Heart left ventricle (tissue), 16 donors: ENCODE measurements at regions not wholly inside any gene's neighbourhood (a gene's known extent, or its start where the extent isn't known, plus 50 kb on each side); places are given as distances from the start of the nearest gene placed in this dataset.
A peak's percentile ranks its signal among the peaks of the same experiment; 100 is the strongest.

Experiments used
- ATAC-seq, 4 donors: fragments of 200-7000 bp; cut with Tn5 transposase; one replicate each; pipeline ENCODE4 v1.9.1; 2020 to 2022; ENCODE audit warnings: moderate library complexity in 4 of 4, mild to moderate bottlenecking in 3 of 4, moderate number of reproducible peaks in 1 of 4
- DNase-seq, 5 donors: peaks; one replicate each; pipeline ENCODE4 v3.0.0-alpha.2; 2020
- H3K27ac ChIP-seq, 12 donors: fragments of 200-600 bp; sonication (generic) in 4 of 12; one replicate each; pipeline versions ENCODE4 v1.5.0 to v1.8.0; 2016 to 2022; ENCODE audit warnings: mild to moderate bottlenecking in 2 of 12
- H3K27me3 ChIP-seq, 9 donors: fragments of 200-600 bp; sonication (generic) in 2 of 9; one replicate each; pipeline versions ENCODE4 v1.5.1 to v1.8.0; 2016 to 2022; ENCODE audit warnings: mild to moderate bottlenecking in 3 of 9
- H3K36me3 ChIP-seq, 9 donors: fragments of 200-600 bp; sonication (generic) in 2 of 9; one replicate each; pipeline versions ENCODE4 v1.5.0 to v1.8.0; 2018 to 2022; ENCODE audit warnings: mild to moderate bottlenecking in 2 of 9
- H3K4me1 ChIP-seq, 12 donors: fragments of 200-600 bp; sonication (generic) in 4 of 12; one replicate each; pipeline versions ENCODE4 v1.5.0 to v1.8.0; 2016 to 2022; ENCODE audit warnings: mild to moderate bottlenecking in 3 of 12
- H3K4me3 ChIP-seq, 12 donors: fragments of 200-600 bp; sonication (generic) in 4 of 12; one replicate each; pipeline versions ENCODE4 v1.5.0 to v1.8.0; 2017 to 2022; ENCODE audit warnings: mild to moderate bottlenecking in 9 of 12, moderate library complexity in 4 of 12
- H3K9me3 ChIP-seq, 12 donors: fragments of 200-600 bp; sonication (generic) in 4 of 12; one replicate each; pipeline versions ENCODE4 v1.5.0 to v1.8.0; 2016 to 2022; ENCODE audit warnings: mild to moderate bottlenecking in 1 of 12
- POLR2A ChIP-seq, 2 donors: fragments of 450-650 bp; IDR thresholded peaks; one replicate each; pipeline ENCODE4 v1.6.1; 2017; ENCODE audit warnings: antibody characterized with exemption in 2 of 2, mild to moderate bottlenecking in 2 of 2, moderate library complexity in 2 of 2
- WGBS, 4 donors: extraction: QIAGEN DNeasy Blood & Tissue Kit in 2 of 4; methylation state at CpG; one replicate each; pipeline versions ENCODE4 v1.1.5 to v1.1.7; 2013 to 2018; 5-methylcytosine and 5-hydroxymethylcytosine counted together
- intact Hi-C, 10 donors: fragments of 100-400 bp; cut with DNase I; formaldehyde crosslinking; loops; one replicate each; pipeline versions ENCODE4 v1.11.1 to v1.14.2; 2022
- TF ChIP-seq, protein P1 (sequence below), 12 donors: fragments of 200-600 bp; sonication (generic) in 4 of 12; IDR thresholded peaks; one replicate each; pipeline versions ENCODE4 v1.5.0 to v1.8.0; 2018 to 2022; ENCODE audit warnings: antibody characterized with exemption in 12 of 12, mild to moderate bottlenecking in 5 of 12
- donor health status: ischemic (EF 13 %, LVEDD 7.1; RV severe dilation, severe dysfunction).
- donor health status: healthy with polysubstance abuse.
- donor health status: DM: no; HTN: yes; CAD: no.
- donor health status: DM: no; HTN: no; CAD: no.
- donor health status: ischemic (EF 25% LVEDD 6.9; RV normal size, moderate dysfunction).
- donor health status: ischemic (EF 25% LVEDD 5.7; RV mildly dilated, moderate dysfunction).
- donor health status: healthy.
- donor health status: DM: yes; HTN: yes; CAD: no.
- donor health status: ischemic (EF 35%, LVEDD 5.7; RV mildly dilated, moderate dysfunction).
- donor health status: nonischemic (EF 11% LVEDD 7.7; RV severe dilation, severe dysfunction).
- donor health status: DM: yes; HTN: yes; CAD: no.
- donor health status: PGD.
- donor health status: ischemic (EF 29% LVEDD 5.4; RV normal size, mild dysfunction).
- donor health status: nonischemic (EF 23%, LVEDD 6.1; RV moderate dilation, normal function).

DNA sequence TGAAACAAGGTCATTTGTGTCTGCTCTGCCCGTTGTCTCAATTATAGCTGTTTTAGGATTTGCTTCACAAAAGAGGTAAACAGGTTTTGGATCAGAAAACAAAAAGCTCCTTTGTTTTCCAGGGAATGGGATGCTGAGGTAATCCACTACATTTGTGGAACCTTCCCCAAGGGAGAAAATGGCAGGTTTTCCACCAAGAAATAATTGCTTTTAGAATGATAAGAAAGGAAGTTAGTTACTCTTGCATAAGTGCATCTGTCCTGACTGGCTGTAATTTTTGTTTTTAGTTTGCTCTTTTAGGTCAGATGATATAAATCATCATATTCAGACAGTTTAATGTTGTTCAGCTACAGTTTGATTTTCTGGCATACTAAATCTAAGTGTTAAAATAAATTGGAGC is 198.5 kb upstream of the COL8A1 start:
- DNase-seq (no peak), ATAC-seq (peak in 3 of 4 donors; percentile 38 to 57 (median 43))
- H3K9me3 ChIP-seq, result peaks cover 0 to 12% (median 0%) of the 10 kb centered on the region in 12 donors
- TF ChIP-seq POLR2A (IDR thresholded peaks at IDR 0.05), result no peak
- TF ChIP-seq, protein P1, sequence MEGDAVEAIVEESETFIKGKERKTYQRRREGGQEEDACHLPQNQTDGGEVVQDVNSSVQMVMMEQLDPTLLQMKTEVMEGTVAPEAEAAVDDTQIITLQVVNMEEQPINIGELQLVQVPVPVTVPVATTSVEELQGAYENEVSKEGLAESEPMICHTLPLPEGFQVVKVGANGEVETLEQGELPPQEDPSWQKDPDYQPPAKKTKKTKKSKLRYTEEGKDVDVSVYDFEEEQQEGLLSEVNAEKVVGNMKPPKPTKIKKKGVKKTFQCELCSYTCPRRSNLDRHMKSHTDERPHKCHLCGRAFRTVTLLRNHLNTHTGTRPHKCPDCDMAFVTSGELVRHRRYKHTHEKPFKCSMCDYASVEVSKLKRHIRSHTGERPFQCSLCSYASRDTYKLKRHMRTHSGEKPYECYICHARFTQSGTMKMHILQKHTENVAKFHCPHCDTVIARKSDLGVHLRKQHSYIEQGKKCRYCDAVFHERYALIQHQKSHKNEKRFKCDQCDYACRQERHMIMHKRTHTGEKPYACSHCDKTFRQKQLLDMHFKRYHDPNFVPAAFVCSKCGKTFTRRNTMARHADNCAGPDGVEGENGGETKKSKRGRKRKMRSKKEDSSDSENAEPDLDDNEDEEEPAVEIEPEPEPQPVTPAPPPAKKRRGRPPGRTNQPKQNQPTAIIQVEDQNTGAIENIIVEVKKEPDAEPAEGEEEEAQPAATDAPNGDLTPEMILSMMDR (IDR thresholded peaks at IDR 0.05), result no peak
- H3K4me3 ChIP-seq, result no peak overlapping the region
- H3K36me3 ChIP-seq, result no peaks in the 10 kb centered on the region
- whole genome bisulfite sequencing, 4 donors, result 36 to 52% (median 39%) methylated on average over 1 of the region's 1 CpG
- H3K27me3 ChIP-seq, result no peaks in the 10 kb centered on the region
- intact Hi-C loops, result no loop called here
- H3K4me1 ChIP-seq, result peaks cover 0 to 4% (median 0%) of the 10 kb centered on the region in 12 donors
- peak overlapping the region in 5 of 12 donors; percentile 11 to 58 (median 43) for H3K27ac ChIP-seq

DNA sequence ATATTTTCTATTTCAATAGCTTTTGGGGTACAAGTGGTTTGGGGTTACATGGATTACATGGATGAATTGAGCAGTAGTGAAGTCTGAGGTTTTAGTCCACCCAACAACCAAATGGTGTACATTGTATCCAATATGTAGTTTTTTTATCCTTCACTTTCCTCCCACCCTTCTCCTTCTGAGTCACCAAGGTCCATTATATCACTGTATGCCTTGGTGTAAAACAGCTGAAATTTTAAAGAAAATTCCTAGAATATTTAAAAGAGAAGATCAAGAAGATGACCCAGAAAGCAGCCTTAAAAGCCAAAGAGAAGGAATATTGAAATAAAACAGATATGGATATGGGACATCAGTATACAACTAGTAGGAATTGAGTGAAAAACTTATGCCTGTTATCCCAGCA is 204.2 kb upstream of the COL8A1 start:
- Histone ChIP-seq H3K9me3 (peaks cover 0 to 12% (median 0%) of the 10 kb centered on the region in 12 donors), H3K36me3 (no peaks in the 10 kb centered on the region), H3K4me1 (no peaks in the 10 kb centered on the region), H3K27ac (no peak overlapping the region), H3K27me3 (no peaks in the 10 kb centered on the region), H3K4me3 (no peak overlapping the region)
- no peak for ATAC-seq
- no peak for DNase-seq
- no peak for TF ChIP-seq POLR2A (IDR thresholded peaks at IDR 0.05)
- TF ChIP-seq, protein P1 (IDR thresholded peaks at IDR 0.05), result no peak
- intact Hi-C loops, result no loop called here

DNA sequence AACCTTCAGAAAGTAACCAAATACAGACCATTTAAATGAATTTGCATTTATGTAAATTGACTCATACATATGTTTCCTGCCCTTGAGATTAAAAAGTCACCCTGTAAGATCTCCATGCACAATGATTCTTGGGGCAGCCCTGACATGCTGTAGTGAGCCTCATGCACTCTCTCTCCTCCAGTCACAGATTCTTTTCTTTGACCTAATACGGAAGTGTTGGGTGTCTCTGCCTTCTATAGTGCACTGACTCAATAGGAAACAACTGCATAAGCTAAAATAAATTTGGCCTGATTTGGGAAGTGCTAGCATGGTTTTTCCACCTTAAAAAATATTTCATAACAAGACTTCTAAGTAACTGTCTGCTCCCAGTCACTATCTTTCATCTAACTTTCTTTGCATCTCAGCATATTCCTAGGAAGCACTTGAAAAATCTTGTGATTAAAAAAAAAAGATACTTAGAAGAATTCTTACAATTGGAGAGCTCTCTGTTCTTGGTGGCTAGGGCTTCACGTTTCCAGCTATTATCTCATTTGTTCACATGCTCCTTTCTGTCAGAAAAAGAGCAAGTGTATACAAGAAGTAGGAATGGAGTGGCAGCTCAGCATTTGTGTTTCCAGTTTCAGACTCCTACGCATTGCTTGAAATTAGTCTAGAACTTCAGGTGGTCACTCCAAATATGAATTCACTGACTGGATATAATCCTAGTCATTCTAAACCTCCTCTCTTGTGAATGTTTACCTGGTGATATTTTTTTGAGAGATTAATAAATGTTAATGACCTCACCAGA is 207.9 kb upstream of the COL8A1 start:
- no peak overlapping the region for H3K4me3 ChIP-seq
- intact Hi-C loops, result no loop called here
- no peak for ATAC-seq
- H3K27me3 ChIP-seq, result no peaks in the 10 kb centered on the region
- DNase-seq, result no peak
- TF ChIP-seq, protein P1 (IDR thresholded peaks at IDR 0.05), result no peak
- TF ChIP-seq POLR2A (IDR thresholded peaks at IDR 0.05), result no peak
- no peaks in the 10 kb centered on the region for H3K9me3 ChIP-seq
- H3K36me3 ChIP-seq, result no peaks in the 10 kb centered on the region
- 57 to 68% (median 63%) methylated on average over 3 of the region's 3 CpGs for WGBS, 4 donors
- H3K4me1 ChIP-seq, result no peaks in the 10 kb centered on the region
- H3K27ac ChIP-seq, result no peak overlapping the region

DNA sequence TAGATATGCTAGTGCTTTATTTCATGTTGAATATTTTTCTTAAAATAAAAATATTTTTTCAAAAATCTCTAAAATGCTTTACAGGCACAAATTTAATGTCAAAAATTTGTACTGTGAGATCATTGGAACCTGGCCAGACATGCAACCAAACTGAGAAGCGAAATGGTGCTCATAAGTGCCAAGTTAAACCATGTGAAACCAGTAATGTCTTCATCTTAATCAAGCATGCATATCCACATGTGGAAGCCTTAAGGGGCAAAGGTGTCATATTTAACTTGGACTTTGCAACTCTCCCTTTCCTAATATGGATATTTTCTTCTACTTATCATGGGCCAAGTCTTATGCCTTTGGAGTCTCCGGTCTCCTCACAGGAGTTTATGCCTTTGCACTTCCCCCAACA is 208.9 kb upstream of the COL8A1 start:
- intact Hi-C loops, result no loop called here
- no peak for TF ChIP-seq POLR2A (IDR thresholded peaks at IDR 0.05)
- TF ChIP-seq, protein P1 (IDR thresholded peaks at IDR 0.05), result no peak
- Histone ChIP-seq H3K9me3 (no peaks in the 10 kb centered on the region), H3K27ac (no peak overlapping the region), H3K27me3 (no peaks in the 10 kb centered on the region), H3K4me3 (no peak overlapping the region), H3K4me1 (no peaks in the 10 kb centered on the region), H3K36me3 (no peaks in the 10 kb centered on the region)
- ATAC-seq (no peak), DNase-seq (no peak)
- 65 to 68% (median 67%) methylated on average over 2 of the region's 2 CpGs for WGBS, 4 donors
